H1 (cell line): ENCODE measurements at regions not wholly inside any gene's neighbourhood (a gene's known extent, or its start where the extent isn't known, plus 50 kb on each side); places are given as distances from the start of the nearest gene placed in this dataset.

Source experiments
- CTCF ChIA-PET: fragments of 300-600 bp; sonication (Branson Sonifier 250); formaldehyde crosslinking; loops from one replicate; lab custom pipeline; 2021; ENCODE audit not compliant: partially characterized antibody; lab: Charles Lee
- POLR2A ChIA-PET: fragments of 300-600 bp; sonication (Branson Sonifier 250); formaldehyde crosslinking; loops from one replicate; lab custom pipeline; 2021; ENCODE audit warnings: inconsistent platforms; ENCODE audit not compliant: partially characterized antibody; lab: Charles Lee
- DNase-seq, 2 experiments: peaks; one replicate each; pipeline versions ENCODE4 v3.0.0 to v3.0.0-alpha.2; 2010 to 2022; ENCODE audit warnings: low spot score in 2 of 2, low read depth in 1 of 2, mixed read lengths in 1 of 2
- FAIRE-seq: peaks from 2 replicates; lab custom pipeline; 2011; peaks lifted over from hg19 to GRCh38; lab: Jason Lieb, UNC
- H2AFZ ChIP-seq: 2 replicates; pipeline ENCODE4 v1.8.1; 2012; ENCODE audit warnings: low read length, inconsistent platforms
- H2AK5ac ChIP-seq: 2 replicates; pipeline ENCODE4 v1.6.1; 2013; ENCODE audit warnings: low read depth, low read length
- H2BK120ac ChIP-seq: replicated peaks from 2 replicates; pipeline ENCODE3; 2013; ENCODE audit warnings: low read depth, low read length, inconsistent platforms
- H2BK12ac ChIP-seq: 2 replicates; pipeline ENCODE4 v1.6.1; 2013; ENCODE audit warnings: low read depth, low read length
- H2BK15ac ChIP-seq: 2 replicates; pipeline ENCODE4 v1.6.1; 2013; ENCODE audit warnings: low read length
- H2BK20ac ChIP-seq: 2 replicates; pipeline ENCODE4 v1.6.1; 2013; ENCODE audit warnings: low read length
- H2BK5ac ChIP-seq: 2 replicates; pipeline ENCODE4 v1.6.1; 2013; ENCODE audit warnings: low read depth, low read length
- H3K14ac ChIP-seq: 2 replicates; pipeline ENCODE4 v1.6.1; 2013; ENCODE audit warnings: inconsistent platforms; ENCODE audit not compliant: insufficient read length
- H3K18ac ChIP-seq: 2 replicates; pipeline ENCODE4 v1.6.1; 2013; ENCODE audit warnings: low read length; ENCODE audit errors: extremely low read depth
- H3K23ac ChIP-seq: 2 replicates; pipeline ENCODE4 v1.6.1; 2013; ENCODE audit warnings: inconsistent platforms; ENCODE audit not compliant: insufficient read length
- H3K23me2 ChIP-seq: 2 replicates; pipeline ENCODE4 v1.6.1; 2013; ENCODE audit warnings: low read depth, low read length
- H3K27ac ChIP-seq: 2 replicates; pipeline ENCODE4 v1.6.1; 2011; ENCODE audit warnings: low read depth, low read length, inconsistent platforms
- H3K27me3 ChIP-seq, 4 experiments: replicated peaks in 1 of 4; 1 replicate in 1 of 4; 2 replicates in 3 of 4; pipeline versions ENCODE4 v1.6.1 to v1.8.1; 2011 to 2013; ENCODE audit warnings: low read length in 3 of 4, mild to moderate bottlenecking in 3 of 4, inconsistent platforms in 2 of 4, mixed read lengths in 2 of 4, moderate library complexity in 1 of 4; ENCODE audit not compliant: control insufficient read depth in 3 of 4, insufficient read depth in 3 of 4; ENCODE audit errors: extremely low read depth in 1 of 4
- H3K36me3 ChIP-seq, 4 experiments: 2 replicates each; pipeline versions ENCODE4 v1.6.1 to v1.8.1; 2011 to 2013; ENCODE audit warnings: mild to moderate bottlenecking in 4 of 4, low read length in 3 of 4, moderate library complexity in 2 of 4, control low read depth in 1 of 4, inconsistent platforms in 1 of 4; ENCODE audit not compliant: insufficient read depth in 4 of 4, control insufficient read depth in 2 of 4
- H3K4ac ChIP-seq: replicated peaks from 2 replicates; pipeline ENCODE3; 2013; ENCODE audit warnings: low read length, low read depth, mixed read lengths, inconsistent platforms; ENCODE audit not compliant: insufficient read length
- H3K4me1 ChIP-seq, 4 experiments: replicated peaks in 1 of 4; 1 replicate in 1 of 4; 2 replicates in 3 of 4; pipeline versions ENCODE4 v1.6.1 to v1.8.1; 2011 to 2013; ENCODE audit warnings: low read length in 3 of 4, inconsistent platforms in 2 of 4, mixed read lengths in 1 of 4; ENCODE audit not compliant: insufficient read depth in 4 of 4, control insufficient read depth in 3 of 4
- H3K4me2 ChIP-seq, 2 experiments: 2 replicates each; pipeline versions ENCODE4 v1.6.1 to v1.8.1; 2011 to 2013; ENCODE audit warnings: low read depth in 2 of 2, low read length in 2 of 2, control low read depth in 1 of 2, inconsistent platforms in 1 of 2, mild to moderate bottlenecking in 1 of 2; ENCODE audit not compliant: insufficient read depth in 1 of 2
- H3K4me3 ChIP-seq, 4 experiments: fragments of 200-600, 300-600 bp in 1 of 4; sonication (generic), shearing (Covaris generic), sonication (Bioruptor Twin) in 1 of 4; 2 replicates each; pipeline versions ENCODE4 v1.5.1 to v1.8.1; 2011 to 2016; ENCODE audit warnings: low read length in 4 of 4, low read depth in 3 of 4, control low read depth in 2 of 4, inconsistent platforms in 2 of 4, mild to moderate bottlenecking in 2 of 4, mixed read lengths in 1 of 4, moderate library complexity in 1 of 4; ENCODE audit not compliant: insufficient read depth in 2 of 4; ENCODE audit errors: extremely low read depth in 1 of 4
- H3K56ac ChIP-seq: replicated peaks from 2 replicates; pipeline ENCODE3; 2013; ENCODE audit warnings: low read depth, mild to moderate bottlenecking, mixed read lengths, low read length, inconsistent platforms; ENCODE audit not compliant: insufficient read length
- H3K79me1 ChIP-seq: 2 replicates; pipeline ENCODE4 v1.6.1; 2013; ENCODE audit warnings: low read depth, low read length, control low read depth
- H3K79me2 ChIP-seq, 2 experiments: 2 replicates each; pipeline versions ENCODE4 v1.6.1 to v1.8.1; 2012 to 2013; ENCODE audit warnings: low read length in 2 of 2, mild to moderate bottlenecking in 2 of 2, inconsistent platforms in 1 of 2; ENCODE audit not compliant: insufficient read depth in 2 of 2, control insufficient read depth in 1 of 2
- H3K9ac ChIP-seq, 4 experiments: replicated peaks in 1 of 4; 1 replicate in 1 of 4; 2 replicates in 3 of 4; pipeline versions ENCODE4 v1.6.1 to v1.8.1; 2011 to 2013; ENCODE audit warnings: low read depth in 3 of 4, low read length in 3 of 4, control low read depth in 2 of 4, mild to moderate bottlenecking in 2 of 4, moderate library complexity in 2 of 4, inconsistent platforms in 1 of 4; ENCODE audit errors: extremely low read depth in 1 of 4
- H3K9me3 ChIP-seq, 2 experiments: 2 replicates each; pipeline versions ENCODE4 v1.6.1 to v1.8.1; 2012 to 2013; ENCODE audit warnings: mild to moderate bottlenecking in 2 of 2, moderate library complexity in 2 of 2, control low read depth in 1 of 2, inconsistent platforms in 1 of 2, low read depth in 1 of 2, low read length in 1 of 2, mixed read lengths in 1 of 2; ENCODE audit not compliant: insufficient read depth in 2 of 2
- H4K20me1 ChIP-seq, 2 experiments: replicated peaks in 1 of 2; 2 replicates each; pipeline versions ENCODE3 to v1.8.1; 2011 to 2013; ENCODE audit warnings: inconsistent platforms in 2 of 2, low read length in 2 of 2, mild to moderate bottlenecking in 1 of 2; ENCODE audit not compliant: insufficient read depth in 2 of 2, control insufficient read depth in 1 of 2
- H4K5ac ChIP-seq: 2 replicates; pipeline ENCODE4 v1.6.1; 2013; ENCODE audit warnings: low read length, low read depth, mixed read lengths, inconsistent platforms; ENCODE audit not compliant: insufficient read length
- H4K8ac ChIP-seq: 2 replicates; pipeline ENCODE4 v1.8.0; 2013; ENCODE audit warnings: mild to moderate bottlenecking, moderate library complexity, low read length, inconsistent platforms; ENCODE audit not compliant: insufficient read depth; ENCODE audit errors: extremely low read depth
- H4K91ac ChIP-seq: replicated peaks from 2 replicates; pipeline ENCODE3; 2013; ENCODE audit warnings: low read length, mixed read lengths, inconsistent platforms; ENCODE audit not compliant: insufficient read length
- CEBPB ChIP-seq: IDR thresholded peaks from 2 replicates; pipeline ENCODE4 v1.6.1; 2012; ENCODE audit warnings: low read depth, low read length
- CTCF ChIP-seq, 3 experiments: IDR thresholded peaks; 1 replicate in 2 of 3; 2 replicates in 1 of 3; pipeline versions ENCODE4 v1.5.1 to v1.6.1; 2011; ENCODE audit warnings: low read length in 3 of 3, mild to moderate bottlenecking in 3 of 3, inconsistent platforms in 2 of 3, low read depth in 1 of 3, moderate library complexity in 1 of 3; ENCODE audit not compliant: insufficient read depth in 1 of 3; ENCODE audit errors: control extremely low read depth in 1 of 3
- JUN ChIP-seq: IDR thresholded peaks from 2 replicates; pipeline ENCODE4 v1.6.1; 2011; ENCODE audit warnings: low read depth, mild to moderate bottlenecking, improper control_type of control experiment, low read length
- RAD21 ChIP-seq, 2 experiments: IDR thresholded peaks in 1 of 2; conservative IDR thresholded peaks in 1 of 2; 2 replicates each; pipeline ENCODE4 v1.6.1; 2011; ENCODE audit warnings: low read depth in 2 of 2, low read length in 2 of 2, improper control_type of control experiment in 1 of 2, inconsistent platforms in 1 of 2, mild to moderate bottlenecking in 1 of 2, moderate library complexity in 1 of 2
- SP2 ChIP-seq: IDR thresholded peaks from 2 replicates; pipeline ENCODE4 v1.6.1; 2012; ENCODE audit warnings: mild to moderate bottlenecking, low read length, inconsistent platforms
- WGBS, 2 experiments: shearing (Covaris generic) in 1 of 2; methylation state at CpG; one replicate each; pipeline versions ENCODE4 v1.1.6 to v1.1.7; 2013 to 2015; ENCODE audit warnings: low lambda C conversion rate in 2 of 2, mixed read lengths in 2 of 2, inconsistent platforms in 1 of 2, low coverage in 1 of 2, missing lambda C conversion rate in 1 of 2; ENCODE audit not compliant: insufficient replicate concordance in 2 of 2, insufficient coverage in 1 of 2, insufficient read length in 1 of 2; ENCODE audit errors: extremely low coverage in 1 of 2, missing lambda C conversion rate in 1 of 2; 5-methylcytosine and 5-hydroxymethylcytosine counted together

DNA sequence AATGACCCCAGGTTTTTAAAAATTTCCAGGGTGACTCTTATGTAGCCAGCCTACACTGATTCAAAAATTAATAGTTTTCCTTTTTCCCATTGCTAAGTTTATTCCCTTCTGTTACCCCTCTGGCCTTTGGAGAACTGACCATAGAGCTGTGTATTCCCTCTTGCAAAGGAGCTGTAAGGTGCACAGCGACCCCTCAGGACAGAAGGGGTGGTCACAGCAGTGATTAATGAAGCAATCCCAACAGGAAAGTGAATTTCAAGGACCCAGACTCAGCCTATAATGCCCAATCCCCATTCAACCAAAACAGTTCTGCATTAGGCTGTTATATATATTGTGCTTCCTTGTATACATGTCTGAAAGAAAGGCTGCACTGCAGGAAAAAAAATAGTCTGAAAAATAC lies 147.1 kb downstream of the WT1 start:
- no peak overlapping the region for H3K23ac ChIP-seq
- no peak overlapping the region for H3K14ac ChIP-seq
- DNase-seq = no peak

More for the DNA sequence above, 147.1 kb downstream of the WT1 start:
- TF ChIP-seq CTCF (IDR thresholded peaks at IDR 0.05; ENCODE audit: control extremely low read depth in 1 of 3, insufficient read depth in 1 of 3, low read depth in 1 of 3, low read length in 3 of 3) (peak; percentile 38 to 67 (median 56)), RAD21 (IDR thresholded peaks at IDR 0.05 in 1 of 2, conservative IDR thresholded peaks at IDR 0.05 in 1 of 2; ENCODE audit: low read depth in 2 of 2, low read length in 2 of 2) (peak; percentile 19 to 31; a peak in 3 of 4 replicates), CEBPB (peak; percentile 81), JUN (no peak), SP2 (peak; percentile 12; the same call in 1 of the 2 replicates)
- H3K4me2 ChIP-seq = no peak overlapping the region
- no peak overlapping the region for H3K56ac ChIP-seq
- no peak overlapping the region for H4K5ac ChIP-seq
- H2BK5ac ChIP-seq = no peak overlapping the region
- no peak overlapping the region for H3K9ac ChIP-seq
- 14% methylated on average over 1 of the region's 1 CpG; no CpG with 5 or more reads in 1 of the 2 experiments for WGBS, 2 experiments
- no peaks in the 10 kb centered on the region for H4K20me1 ChIP-seq
- no peak overlapping the region for H3K18ac ChIP-seq
- no peak overlapping the region for H3K4me3 ChIP-seq
- FAIRE-seq = no peak
- no peaks in the 10 kb centered on the region for H3K79me2 ChIP-seq
- H2BK120ac ChIP-seq = no peak overlapping the region
- ChIA-PET CTCF (interaction anchor here (0.7 to 4.7 kb wide), 20 partner anchors 8 to 402 kb away, joined by 3 to 59 read pairs (median 4); no protein-coding TSS in a partner anchor), POLR2A (no interaction called here)
- H3K4ac ChIP-seq = no peak overlapping the region
- no peak overlapping the region for H2BK15ac ChIP-seq
- 0 out of 2 replicates have a peak overlapping the region, but pooled peaks have one; percentile 11 for H2AFZ ChIP-seq
- H3K4me1 ChIP-seq = peaks cover 0 to 2% (median 0%) of the 10 kb centered on the region in 4 experiments; a peak in 1 of 7 replicates
- no peak overlapping the region for H2BK20ac ChIP-seq
- H3K27ac ChIP-seq = no peak overlapping the region
- no peak overlapping the region for H4K8ac ChIP-seq
- H3K27me3 ChIP-seq = no peaks in the 10 kb centered on the region
- H2BK12ac ChIP-seq = no peak overlapping the region
- H3K23me2 ChIP-seq = no peaks in the 10 kb centered on the region
- no peaks in the 10 kb centered on the region for H3K36me3 ChIP-seq
- H4K91ac ChIP-seq = no peak overlapping the region
- H2AK5ac ChIP-seq = no peak overlapping the region
- no peaks in the 10 kb centered on the region for H3K79me1 ChIP-seq
- peaks cover 0 to 1% of the 10 kb centered on the region in 2 experiments; a peak in 1 of 4 replicates for H3K9me3 ChIP-seq
